Neuronal stem cell (in vitro differentiated cells): ENCODE measurements at regions not wholly inside any gene's neighbourhood (a gene's known extent, or its start where the extent isn't known, plus 50 kb on each side); places are given as distances from the start of the nearest gene placed in this dataset.

ENCODE experiments used
- DNase-seq: peaks from one replicate; pipeline ENCODE4 v3.0.0-alpha.2; 2013; ENCODE audit warnings: low spot score
- H2AFZ ChIP-seq: one replicate; pipeline ENCODE4 v1.6.1; 2013; ENCODE audit warnings: mild to moderate bottlenecking, low read length, inconsistent platforms
- H2AK5ac ChIP-seq: 2 replicates; pipeline ENCODE4 v1.6.1; 2013; ENCODE audit warnings: low read depth, mild to moderate bottlenecking, inconsistent platforms, low read length, moderate library complexity, mixed read lengths
- H2BK120ac ChIP-seq: 2 replicates; pipeline ENCODE4 v1.6.1; 2013; ENCODE audit warnings: low read depth, mild to moderate bottlenecking, inconsistent platforms, low read length, moderate library complexity, mixed read lengths
- H2BK12ac ChIP-seq: one replicate; pipeline ENCODE4 v1.6.1; 2013; ENCODE audit warnings: low read length, inconsistent platforms
- H2BK15ac ChIP-seq: 2 replicates; pipeline ENCODE4 v1.6.1; 2013; ENCODE audit warnings: mild to moderate bottlenecking, low read length, inconsistent platforms, mixed read lengths
- H2BK5ac ChIP-seq: one replicate; pipeline ENCODE4 v1.6.1; 2013; ENCODE audit warnings: inconsistent platforms, mild to moderate bottlenecking, low read length, moderate library complexity
- H3K14ac ChIP-seq: one replicate; pipeline ENCODE4 v1.6.1; 2013; ENCODE audit warnings: low read length, inconsistent platforms
- H3K18ac ChIP-seq: 2 replicates; pipeline ENCODE4 v1.6.1; 2013; ENCODE audit warnings: low read length, inconsistent platforms
- H3K23ac ChIP-seq: 2 replicates; pipeline ENCODE4 v1.6.1; 2013; ENCODE audit warnings: low read depth, mild to moderate bottlenecking, mixed read lengths, low read length, inconsistent platforms; ENCODE audit not compliant: poor library complexity
- H3K27ac ChIP-seq: replicated peaks from 3 replicates; pipeline ENCODE4 v1.5.1; 2013; ENCODE audit warnings: low read length, inconsistent platforms
- H3K27me3 ChIP-seq, 3 experiments: 2 replicates each; pipeline ENCODE4 v1.6.1; 2013; ENCODE audit warnings: low read length in 3 of 3, mild to moderate bottlenecking in 2 of 3, inconsistent platforms in 1 of 3, low read depth in 1 of 3, mixed read lengths in 1 of 3, moderate library complexity in 1 of 3; ENCODE audit not compliant: control insufficient read depth in 3 of 3, insufficient read depth in 3 of 3
- H3K36me3 ChIP-seq, 2 donors: replicated peaks in 1 of 2; 2 replicates each; pipeline ENCODE4 v1.6.1; 2013; ENCODE audit warnings: low read length in 2 of 2; ENCODE audit not compliant: control insufficient read depth in 2 of 2, insufficient read depth in 2 of 2
- H3K4ac ChIP-seq: 2 replicates; pipeline ENCODE4 v1.6.1; 2013; ENCODE audit warnings: inconsistent platforms, mild to moderate bottlenecking, low read length, moderate library complexity
- H3K4me1 ChIP-seq, 2 donors: 1 replicate in 1 of 2; 2 replicates in 1 of 2; pipeline ENCODE4 v1.6.1; 2013; ENCODE audit warnings: low read length in 2 of 2, low read depth in 1 of 2; ENCODE audit not compliant: control insufficient read depth in 2 of 2, insufficient read depth in 1 of 2
- H3K4me2 ChIP-seq: one replicate; pipeline ENCODE4 v1.6.1; 2013; ENCODE audit warnings: mild to moderate bottlenecking, low read length, inconsistent platforms; ENCODE audit not compliant: insufficient read depth, poor library complexity, severe bottlenecking
- H3K4me3 ChIP-seq, 2 donors: 2 replicates each; pipeline ENCODE4 v1.5.1; 2013; ENCODE audit warnings: low read length in 2 of 2, mild to moderate bottlenecking in 2 of 2, inconsistent platforms in 1 of 2, moderate library complexity in 1 of 2
- H3K79me1 ChIP-seq: one replicate; pipeline ENCODE4 v1.6.1; 2013; ENCODE audit warnings: low read depth, mild to moderate bottlenecking, inconsistent platforms, low read length, moderate library complexity
- H3K9ac ChIP-seq: one replicate; pipeline ENCODE4 v1.6.1; 2013; ENCODE audit warnings: mild to moderate bottlenecking, low read depth, low read length, inconsistent platforms; ENCODE audit not compliant: poor library complexity
- H3K9me3 ChIP-seq, 2 donors: replicated peaks in 1 of 2; 2 replicates each; pipeline versions ENCODE3 to v1.6.1; 2013; ENCODE audit warnings: low read length in 2 of 2, mild to moderate bottlenecking in 2 of 2, inconsistent platforms in 1 of 2, low read depth in 1 of 2, mixed read lengths in 1 of 2, moderate library complexity in 1 of 2; ENCODE audit not compliant: control insufficient read depth in 2 of 2, insufficient read depth in 1 of 2
- H4K8ac ChIP-seq: one replicate; pipeline ENCODE4 v1.6.1; 2013; ENCODE audit warnings: low read depth, mild to moderate bottlenecking, inconsistent platforms, low read length, moderate library complexity
- H4K91ac ChIP-seq: one replicate; pipeline ENCODE4 v1.6.1; 2013; ENCODE audit warnings: low read length, low read depth, mild to moderate bottlenecking, inconsistent platforms; ENCODE audit not compliant: poor library complexity
- WGBS, 2 donors: extraction: QIAGEN DNeasy Blood & Tissue Kit; methylation state at CpG; one replicate each; pipeline ENCODE4 v1.1.7; 2013; ENCODE audit warnings: missing lambda C conversion rate in 2 of 2, mixed read lengths in 1 of 2; ENCODE audit not compliant: insufficient read length in 2 of 2, insufficient replicate concordance in 1 of 2; ENCODE audit errors: extremely low coverage in 2 of 2; 5-methylcytosine and 5-hydroxymethylcytosine counted together

GRCh38 chr20:21981179-21981578, 275.7 kb downstream of the PAX1 start:
- H3K4me2 ChIP-seq, result no peak overlapping the region
- H2BK12ac ChIP-seq, result no peak overlapping the region
- H2AFZ ChIP-seq, result no peak overlapping the region
- H2BK120ac ChIP-seq, result no peak overlapping the region
- no peak overlapping the region for H3K9ac ChIP-seq
- H4K91ac ChIP-seq, result no peak overlapping the region
- H3K23ac ChIP-seq, result no peak overlapping the region
- H4K8ac ChIP-seq, result no peak overlapping the region
- H3K4me3 ChIP-seq, result no peak overlapping the region
- no CpG with 5 or more reads among the region's 3 CpGs for WGBS, 2 donors
- H3K79me1 ChIP-seq, result no peaks in the 10 kb centered on the region
- H3K36me3 ChIP-seq, result no peaks in the 10 kb centered on the region
- H3K14ac ChIP-seq, result no peak overlapping the region
- H3K4me1 ChIP-seq, result peaks cover 4 to 5% of the 10 kb centered on the region in 2 donors
- H3K4ac ChIP-seq, result no peak overlapping the region
- DNase-seq, result no peak
- no peaks in the 10 kb centered on the region for H3K27me3 ChIP-seq
- no peak overlapping the region for H2BK5ac ChIP-seq
- no peak overlapping the region for H2BK15ac ChIP-seq
- no peak overlapping the region for H3K27ac ChIP-seq
- H3K9me3 ChIP-seq, result no peaks in the 10 kb centered on the region
- no peak overlapping the region for H3K18ac ChIP-seq
- H2AK5ac ChIP-seq, result no peak overlapping the region

- no peak overlapping the region for H3K27ac ChIP-seq
- H3K4ac ChIP-seq, result no peak overlapping the region
- H3K36me3 ChIP-seq, result no peaks in the 10 kb centered on the region
- no peak overlapping the region for H3K14ac ChIP-seq
- no peak overlapping the region for H3K18ac ChIP-seq
- no peak overlapping the region for H2BK15ac ChIP-seq
- H3K4me2 ChIP-seq, result no peak overlapping the region
- H2BK5ac ChIP-seq, result no peak overlapping the region
- H3K23ac ChIP-seq, result no peak overlapping the region
- no peak overlapping the region for H4K8ac ChIP-seq
- no peak overlapping the region for H2AFZ ChIP-seq
- H3K9ac ChIP-seq, result no peak overlapping the region
- H3K4me3 ChIP-seq, result no peak overlapping the region
- no peak overlapping the region for H2AK5ac ChIP-seq
- H3K27me3 ChIP-seq, result no peaks in the 10 kb centered on the region
- no peak for DNase-seq
- H3K79me1 ChIP-seq, result no peaks in the 10 kb centered on the region
- no peak overlapping the region for H4K91ac ChIP-seq
- no peaks in the 10 kb centered on the region for H3K9me3 ChIP-seq
- H2BK120ac ChIP-seq, result no peak overlapping the region
- WGBS, 2 donors, result no CpG with 5 or more reads among the region's 2 CpGs
- H2BK12ac ChIP-seq, result no peak overlapping the region
- no peaks in the 10 kb centered on the region for H3K4me1 ChIP-seq
These were observed 266.0 kb downstream of the PAX1 start for GRCh38 chr20:21971436-21971835.

GRCh38 chr20:21968486-21968885, 263.0 kb downstream of the PAX1 start:
- Histone ChIP-seq H2BK12ac (no peak overlapping the region), H2BK120ac (no peak overlapping the region), H3K9me3 (no peaks in the 10 kb centered on the region), H2BK5ac (no peak overlapping the region), H3K14ac (no peak overlapping the region), H3K27me3 (no peaks in the 10 kb centered on the region), H2BK15ac (no peak overlapping the region), H3K18ac (no peak overlapping the region), H3K4me2 (no peak overlapping the region), H3K4me1 (no peaks in the 10 kb centered on the region), H3K4me3 (no peak overlapping the region), H3K36me3 (no peaks in the 10 kb centered on the region), H3K4ac (no peak overlapping the region), H4K91ac (no peak overlapping the region), H3K23ac (no peak overlapping the region), H2AK5ac (no peak overlapping the region), H3K79me1 (no peaks in the 10 kb centered on the region), H4K8ac (no peak overlapping the region), H2AFZ (no peak overlapping the region), H3K27ac (no peak overlapping the region), H3K9ac (no peak overlapping the region)
- no peak for DNase-seq

GRCh38 chr20:21967481-21967880, 262.0 kb downstream of the PAX1 start:
- H3K27ac ChIP-seq, result no peak overlapping the region
- no peaks in the 10 kb centered on the region for H3K79me1 ChIP-seq
- no peak overlapping the region for H3K4me2 ChIP-seq
- H3K4ac ChIP-seq, result no peak overlapping the region
- no peaks in the 10 kb centered on the region for H3K4me1 ChIP-seq
- WGBS, 2 donors, result no CpG with 5 or more reads among the region's 5 CpGs
- H2BK15ac ChIP-seq, result no peak overlapping the region
- no peaks in the 10 kb centered on the region for H3K27me3 ChIP-seq
- no peak overlapping the region for H2AFZ ChIP-seq
- no peak overlapping the region for H2BK12ac ChIP-seq
- no peak overlapping the region for H4K8ac ChIP-seq
- H3K14ac ChIP-seq, result no peak overlapping the region
- DNase-seq, result no peak
- no peak overlapping the region for H3K18ac ChIP-seq
- no peak overlapping the region for H2BK5ac ChIP-seq
- H3K9me3 ChIP-seq, result no peaks in the 10 kb centered on the region
- no peak overlapping the region for H4K91ac ChIP-seq
- H2AK5ac ChIP-seq, result no peak overlapping the region
- H3K36me3 ChIP-seq, result no peaks in the 10 kb centered on the region
- no peak overlapping the region for H2BK120ac ChIP-seq
- no peak overlapping the region for H3K4me3 ChIP-seq
- no peak overlapping the region for H3K9ac ChIP-seq
- H3K23ac ChIP-seq, result no peak overlapping the region
